CD4-positive, alpha-beta T cell treated with Interleukin-2 at 100 ng/mL for 4 hours (primary cell): ENCODE measurements at regions not wholly inside any gene's neighbourhood (a gene's known extent, or its start where the extent isn't known, plus 50 kb on each side); places are given as distances from the start of the nearest gene placed in this dataset.
"Not testable (repeated sequence)": the region's sequence is repeated elsewhere in the genome, so short reads cannot be mapped to it uniquely, and the experiment has no call there.

ENCODE experiments used
- DNase-seq: peaks from one replicate; pipeline ENCODE4 v3.0.0-alpha.2; 2020; ENCODE audit warnings: low spot score

- DNase-seq = no peak
These were observed 189.1 kb upstream of the KBTBD8 start for GRCh38 chr3:66808891-66809594.

- no peak for DNase-seq
These were observed 188.5 kb upstream of the KBTBD8 start for GRCh38 chr3:66809595-66809958.

DNA sequence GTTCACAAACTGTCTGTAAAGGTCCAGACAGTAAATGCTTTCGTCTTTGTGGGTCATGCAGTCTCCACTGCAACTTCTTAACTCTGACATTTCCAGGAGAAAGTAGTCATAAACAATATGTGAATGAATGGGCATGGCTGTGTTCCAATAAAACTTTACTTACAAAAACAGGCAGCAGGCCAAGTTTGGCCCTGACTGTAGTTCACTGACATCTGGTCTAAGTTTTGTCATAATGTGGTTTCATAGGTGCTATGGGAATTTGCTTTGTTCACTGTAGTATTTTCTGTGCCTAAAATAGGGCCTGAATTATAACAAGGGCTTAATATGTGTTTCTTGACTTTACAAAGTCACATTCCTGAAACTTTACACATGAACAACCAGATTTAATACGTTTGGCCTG lies 186.0 kb upstream of the KBTBD8 start:
- no peak for DNase-seq

DNA sequence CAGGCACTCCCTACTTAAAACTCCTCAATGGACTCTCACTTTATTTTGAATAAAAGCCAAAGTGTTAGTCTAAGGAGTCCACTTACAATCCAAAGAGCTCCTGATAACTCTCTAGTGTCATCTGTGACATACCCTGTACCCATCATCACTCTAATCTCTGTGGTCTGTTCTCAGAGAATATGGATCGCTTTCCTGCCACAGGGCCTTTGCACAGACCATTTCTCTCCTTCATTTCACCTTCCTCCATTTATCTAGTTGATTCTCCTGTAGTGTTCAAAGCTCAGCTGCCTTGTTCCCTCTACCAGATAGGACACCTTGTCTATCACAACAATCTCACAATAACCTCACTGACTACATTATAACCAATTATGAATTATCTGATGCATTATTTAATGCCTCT lies 185.4 kb upstream of the KBTBD8 start:
- no peak for DNase-seq

- DNase-seq = peak; percentile 54
These were observed 181.9 kb upstream of the KBTBD8 start for GRCh38 chr3:66816090-66816761.

GRCh38 chr3:66817951-66818557 lies 180.1 kb upstream of the KBTBD8 start:
- DNase-seq = no peak

DNA sequence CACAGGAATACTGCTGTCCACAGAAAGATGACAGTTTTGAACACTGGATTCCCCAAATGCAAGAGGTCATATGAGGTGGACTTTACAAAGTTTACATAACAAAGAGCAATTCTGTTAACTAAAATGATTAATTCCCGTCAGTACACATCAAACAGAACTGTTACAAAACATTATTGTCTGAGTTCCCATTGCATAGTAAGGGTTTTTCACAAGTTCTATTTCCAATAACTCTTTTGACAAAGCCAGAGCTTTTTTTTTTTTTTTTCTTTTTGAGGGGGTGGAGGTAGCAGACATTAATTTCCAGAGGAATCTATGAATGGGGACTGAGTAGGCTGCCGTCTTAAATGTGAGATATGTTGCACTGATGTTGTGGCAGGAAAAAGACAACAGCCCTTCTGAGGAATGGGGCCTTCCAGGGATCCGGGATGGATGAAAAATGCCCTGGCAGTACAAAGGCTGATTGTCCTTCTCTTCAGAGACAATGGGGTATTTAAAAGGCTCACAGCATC lies 178.1 kb upstream of the KBTBD8 start:
- no peak for DNase-seq

- peak; percentile 75 for DNase-seq
These were observed 175.7 kb upstream of the KBTBD8 start for GRCh38 chr3:66822186-66823008.

- DNase-seq = no peak
These were observed 175.1 kb upstream of the KBTBD8 start for GRCh38 chr3:66823009-66823397.

DNA sequence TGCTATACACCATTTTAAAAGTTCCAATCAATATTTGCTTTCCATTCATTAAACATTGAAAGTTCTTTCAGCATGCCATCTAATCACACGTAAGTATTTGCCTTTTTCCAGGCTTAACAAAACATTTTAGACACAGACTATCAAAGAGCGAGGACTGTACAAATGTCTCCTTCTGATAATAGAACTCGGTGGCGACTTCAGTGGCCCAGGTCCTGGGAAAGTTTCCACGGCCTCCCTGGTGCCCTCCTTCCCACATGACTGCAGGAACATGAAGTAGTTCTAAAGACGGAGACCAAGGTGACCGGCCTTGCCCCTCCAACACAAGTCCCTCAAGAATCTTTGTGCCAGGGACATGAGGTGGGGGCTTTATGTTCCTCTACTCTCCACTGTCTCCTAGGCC lies 174.6 kb upstream of the KBTBD8 start:
- no peak for DNase-seq

DNA sequence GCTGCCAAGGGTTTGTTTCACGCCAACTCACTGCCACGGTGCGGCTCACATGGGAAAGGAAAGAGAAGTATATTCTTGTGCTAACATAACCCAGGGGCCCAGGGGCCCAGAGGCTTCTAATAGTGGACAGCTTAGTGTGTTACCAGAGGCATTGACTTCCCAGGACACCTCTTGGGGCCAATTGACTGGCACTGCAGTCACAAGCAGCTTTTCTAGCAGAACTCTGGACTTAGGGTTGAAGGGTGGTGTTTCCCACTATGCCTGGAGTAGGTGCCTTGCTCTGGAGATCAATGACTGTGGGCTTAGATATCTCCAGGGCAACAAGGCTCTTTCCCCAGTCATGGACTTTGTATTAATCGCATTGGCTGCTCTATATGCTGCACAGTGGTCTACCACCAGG lies 172.7 kb upstream of the KBTBD8 start:
- no peak for DNase-seq

GRCh38 chr3:66827726-66828125 lies 170.4 kb upstream of the KBTBD8 start:
- no peak for DNase-seq

DNA sequence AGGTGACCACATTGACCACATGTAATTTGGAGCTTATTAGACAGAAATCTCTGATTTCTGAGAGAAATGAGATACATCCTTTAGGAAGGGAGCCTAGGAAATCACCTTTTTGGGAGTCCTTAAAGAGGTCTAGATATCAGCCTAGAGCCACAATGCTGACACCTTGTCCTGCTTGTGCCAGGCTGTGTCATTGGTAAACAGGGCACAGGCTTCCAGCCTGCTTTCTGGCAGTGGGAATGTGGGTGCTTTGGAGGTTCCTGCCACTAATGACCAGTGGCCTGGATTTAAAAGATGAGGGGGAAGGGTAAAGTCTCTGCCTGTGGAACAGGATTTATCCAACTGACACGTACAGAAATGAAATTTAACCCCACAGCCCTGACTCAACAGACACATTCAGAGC lies 169.8 kb upstream of the KBTBD8 start:
- DNase-seq = no peak

- no peak for DNase-seq
These were observed 167.8 kb upstream of the KBTBD8 start for GRCh38 chr3:66830301-66830700.

- no peak for DNase-seq
These were observed 166.2 kb upstream of the KBTBD8 start for GRCh38 chr3:66831931-66832330.

GRCh38 chr3:66836363-66837152 lies 161.5 kb upstream of the KBTBD8 start:
- DNase-seq = no peak

- no peak for DNase-seq
These were observed 159.4 kb upstream of the KBTBD8 start for GRCh38 chr3:66838704-66839103.

GRCh38 chr3:66839508-66839907 lies 158.6 kb upstream of the KBTBD8 start:
- no peak for DNase-seq

DNA sequence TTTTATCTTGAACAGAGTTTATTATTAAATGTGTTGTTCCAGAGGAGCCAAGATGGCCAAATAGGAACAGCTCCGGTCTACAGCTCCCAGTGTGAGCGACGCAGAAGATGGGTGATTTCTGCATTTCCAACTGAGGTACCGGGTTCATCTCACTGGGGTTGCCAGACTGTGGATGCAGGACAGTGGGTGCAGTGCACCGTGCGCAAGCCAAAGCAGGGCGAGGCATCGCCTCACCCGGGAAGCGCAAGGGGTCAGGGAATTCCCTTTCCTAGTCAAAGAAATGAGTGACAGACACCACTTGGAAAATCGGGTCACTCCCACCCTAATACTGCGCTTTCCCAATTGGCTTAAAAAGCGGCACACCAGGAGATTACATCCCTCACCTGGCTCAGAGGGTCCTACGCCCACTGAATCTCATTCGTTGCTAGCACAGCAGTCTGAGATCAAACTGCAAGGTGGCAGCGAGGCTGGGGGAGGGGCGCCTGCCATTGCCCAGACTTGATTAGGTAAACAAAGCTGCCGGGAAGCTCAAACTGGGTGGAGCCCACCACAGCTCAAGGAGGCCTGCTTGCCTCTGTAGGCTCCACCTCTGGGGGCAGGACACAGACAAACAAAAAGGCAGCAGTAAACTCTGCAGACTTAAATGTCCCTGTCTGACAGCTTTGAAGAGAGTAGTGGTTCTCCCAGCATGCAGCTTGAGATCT lies 155.2 kb upstream of the KBTBD8 start:
- not testable (repeated sequence) for DNase-seq

DNA sequence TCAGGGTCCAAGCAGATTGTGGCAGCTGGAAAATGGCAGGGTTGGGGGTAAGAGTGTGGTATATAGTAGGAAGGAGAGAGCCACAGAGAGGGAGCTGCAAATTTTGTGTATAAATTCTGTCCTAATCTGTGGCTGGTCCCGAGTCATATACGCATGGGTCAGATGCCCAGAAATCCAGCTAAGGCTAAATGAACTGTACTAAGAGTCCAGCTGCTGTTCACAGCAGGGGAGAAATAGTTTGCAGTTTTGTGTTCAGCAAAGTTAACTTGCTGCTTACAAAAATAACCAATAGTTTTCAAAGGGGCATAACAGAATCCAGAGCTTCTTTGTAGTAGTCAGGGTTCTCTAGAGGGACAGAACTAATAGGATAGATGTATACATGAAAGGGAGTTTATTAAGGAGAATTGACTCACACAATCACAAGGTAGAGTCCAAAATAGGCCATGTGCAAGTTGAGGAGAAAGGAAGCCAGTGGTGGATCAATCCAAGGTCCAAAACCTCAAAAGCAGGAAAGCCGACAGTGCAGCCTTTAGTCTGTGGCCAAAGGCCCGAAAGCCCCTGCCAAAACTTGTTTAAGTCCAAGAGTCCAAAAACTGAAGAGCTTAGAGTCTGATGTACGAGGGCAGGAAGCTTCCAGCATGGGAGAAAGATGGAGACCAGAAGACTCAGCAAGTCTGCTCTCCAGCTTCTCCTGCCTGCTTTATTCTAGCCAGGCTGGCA lies 146.1 kb upstream of the KBTBD8 start:
- no peak for DNase-seq
